ENCODE measurements at regions not wholly inside any gene's neighbourhood (a gene's known extent, or its start where the extent isn't known, plus 50 kb on each side); places are given as distances from the start of the nearest gene placed in this dataset.

DNA sequence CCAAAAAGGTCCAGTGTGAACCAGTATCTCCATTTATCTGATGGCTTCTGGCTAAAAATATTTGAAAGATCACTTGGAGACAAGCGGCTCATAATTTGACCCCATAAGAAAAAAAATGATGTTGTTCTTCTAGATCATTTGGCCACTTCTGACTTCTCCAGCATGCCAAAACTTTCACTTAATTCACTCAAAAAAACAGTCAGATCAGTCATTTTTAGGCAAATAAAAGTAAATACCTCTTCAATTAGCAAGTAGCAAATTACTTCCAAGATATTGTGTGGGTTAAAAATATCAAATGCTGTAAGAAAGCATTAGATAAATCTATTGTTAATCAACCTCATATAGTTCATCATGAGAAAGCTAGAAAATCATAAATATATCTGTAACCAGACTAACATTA, 106.0 kb downstream of the ZC3H11B start:
- DNase-seq = no peak
- no peaks in the 10 kb centered on the region for H3K36me3 ChIP-seq (replicated peaks)
- no peaks in the 10 kb centered on the region for H3K27me3 ChIP-seq (replicated peaks)
- no peak overlapping the region for H3K4me3 ChIP-seq (ENCODE audit: low read depth, low read length)
- in situ Hi-C loops (cut with HindIII; ENCODE audit: low pct_ligation_motif_present, low sequenced_read_pairs) = no loop called here
- TF ChIP-seq, protein P1, sequence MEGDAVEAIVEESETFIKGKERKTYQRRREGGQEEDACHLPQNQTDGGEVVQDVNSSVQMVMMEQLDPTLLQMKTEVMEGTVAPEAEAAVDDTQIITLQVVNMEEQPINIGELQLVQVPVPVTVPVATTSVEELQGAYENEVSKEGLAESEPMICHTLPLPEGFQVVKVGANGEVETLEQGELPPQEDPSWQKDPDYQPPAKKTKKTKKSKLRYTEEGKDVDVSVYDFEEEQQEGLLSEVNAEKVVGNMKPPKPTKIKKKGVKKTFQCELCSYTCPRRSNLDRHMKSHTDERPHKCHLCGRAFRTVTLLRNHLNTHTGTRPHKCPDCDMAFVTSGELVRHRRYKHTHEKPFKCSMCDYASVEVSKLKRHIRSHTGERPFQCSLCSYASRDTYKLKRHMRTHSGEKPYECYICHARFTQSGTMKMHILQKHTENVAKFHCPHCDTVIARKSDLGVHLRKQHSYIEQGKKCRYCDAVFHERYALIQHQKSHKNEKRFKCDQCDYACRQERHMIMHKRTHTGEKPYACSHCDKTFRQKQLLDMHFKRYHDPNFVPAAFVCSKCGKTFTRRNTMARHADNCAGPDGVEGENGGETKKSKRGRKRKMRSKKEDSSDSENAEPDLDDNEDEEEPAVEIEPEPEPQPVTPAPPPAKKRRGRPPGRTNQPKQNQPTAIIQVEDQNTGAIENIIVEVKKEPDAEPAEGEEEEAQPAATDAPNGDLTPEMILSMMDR (IDR thresholded peaks at IDR 0.05; ENCODE audit: low read depth, low read length, missing control alignments) = no peak
- no peak overlapping the region for H3K27ac ChIP-seq

DNA sequence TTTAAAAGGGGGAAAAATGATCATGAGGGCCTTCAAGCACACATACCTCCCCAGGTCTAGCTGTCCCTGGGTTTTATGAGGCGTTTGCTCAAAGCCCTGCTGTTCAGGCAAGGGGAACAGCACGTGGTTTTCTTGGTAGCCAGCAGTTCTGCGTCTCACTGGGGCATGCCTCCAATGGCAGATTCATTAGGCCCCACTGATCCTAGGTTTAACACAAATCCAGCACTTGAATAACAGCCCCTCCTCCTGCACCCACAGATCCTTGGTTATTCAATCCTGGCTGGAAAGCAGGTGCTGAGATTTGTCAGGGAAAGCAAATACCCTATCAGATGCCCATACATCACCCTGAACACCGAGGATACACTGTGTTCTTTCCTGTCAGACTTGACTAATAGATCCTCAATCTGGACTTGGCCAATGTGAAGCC, 106.4 kb downstream of the ZC3H11B start:
- no peak for DNase-seq
- in situ Hi-C loops (cut with HindIII; ENCODE audit: low pct_ligation_motif_present, low sequenced_read_pairs) = no loop called here
- Histone ChIP-seq H3K27me3 (replicated peaks) (no peaks in the 10 kb centered on the region), H3K4me3 (ENCODE audit: low read depth, low read length) (no peak overlapping the region), H3K27ac (no peak overlapping the region), H3K36me3 (replicated peaks) (no peaks in the 10 kb centered on the region)
- TF ChIP-seq, protein P1 (IDR thresholded peaks at IDR 0.05; ENCODE audit: low read depth, low read length, missing control alignments) = no peak

DNA sequence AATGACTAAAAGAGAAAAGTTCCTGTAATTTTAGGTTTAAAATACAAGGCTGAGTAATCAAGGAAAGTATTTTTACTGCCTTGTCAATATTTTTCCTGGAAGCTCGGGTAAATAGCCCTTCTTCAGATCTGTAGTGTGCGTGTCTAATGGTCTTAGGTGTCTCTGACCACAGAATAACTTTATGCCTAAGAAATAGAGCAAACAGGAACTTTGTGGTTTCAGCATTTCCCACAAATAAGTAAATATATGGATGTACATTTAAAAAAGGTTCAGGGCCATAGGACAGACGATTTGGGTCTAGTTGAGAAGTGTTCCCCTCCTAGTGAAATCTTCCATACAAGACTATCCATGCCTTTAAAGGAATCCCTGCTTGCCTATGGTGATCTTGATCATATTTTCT, 107.0 kb downstream of the ZC3H11B start:
- Histone ChIP-seq H3K4me3 (ENCODE audit: low read depth, low read length) (no peak overlapping the region), H3K27ac (no peak overlapping the region), H3K27me3 (replicated peaks) (no peaks in the 10 kb centered on the region), H3K36me3 (replicated peaks) (no peaks in the 10 kb centered on the region)
- DNase-seq = no peak
- TF ChIP-seq, protein P1 (IDR thresholded peaks at IDR 0.05; ENCODE audit: low read depth, low read length, missing control alignments) = no peak
- in situ Hi-C loops (cut with HindIII; ENCODE audit: low pct_ligation_motif_present, low sequenced_read_pairs) = no loop called here

DNA sequence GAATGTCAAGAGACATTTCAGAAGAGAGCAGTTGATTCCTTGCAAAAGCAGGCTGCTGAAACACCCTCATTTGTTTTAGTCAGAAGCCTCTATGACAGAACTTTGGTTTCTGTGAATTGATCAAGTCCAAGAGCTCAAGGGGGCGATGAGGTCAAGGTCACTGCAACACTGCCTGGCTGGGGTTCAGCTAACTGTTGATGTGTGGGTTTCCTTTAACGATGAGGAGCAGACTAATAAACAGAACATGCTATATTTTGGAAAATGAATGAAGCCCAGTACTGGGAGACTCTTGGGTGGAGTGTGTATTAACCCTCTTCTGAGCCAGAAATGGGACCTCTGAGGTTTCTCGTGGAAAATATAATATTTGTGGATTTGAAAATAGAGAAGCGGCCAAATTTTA, 109.3 kb downstream of the ZC3H11B start:
- Histone ChIP-seq H3K27me3 (replicated peaks) (no peaks in the 10 kb centered on the region), H3K36me3 (replicated peaks) (no peaks in the 10 kb centered on the region), H3K27ac (no peak overlapping the region), H3K4me3 (ENCODE audit: low read depth, low read length) (no peak overlapping the region)
- DNase-seq = no peak
- TF ChIP-seq, protein P1 (IDR thresholded peaks at IDR 0.05; ENCODE audit: low read depth, low read length, missing control alignments) = no peak
- in situ Hi-C loops (cut with HindIII; ENCODE audit: low pct_ligation_motif_present, low sequenced_read_pairs) = no loop called here

DNA sequence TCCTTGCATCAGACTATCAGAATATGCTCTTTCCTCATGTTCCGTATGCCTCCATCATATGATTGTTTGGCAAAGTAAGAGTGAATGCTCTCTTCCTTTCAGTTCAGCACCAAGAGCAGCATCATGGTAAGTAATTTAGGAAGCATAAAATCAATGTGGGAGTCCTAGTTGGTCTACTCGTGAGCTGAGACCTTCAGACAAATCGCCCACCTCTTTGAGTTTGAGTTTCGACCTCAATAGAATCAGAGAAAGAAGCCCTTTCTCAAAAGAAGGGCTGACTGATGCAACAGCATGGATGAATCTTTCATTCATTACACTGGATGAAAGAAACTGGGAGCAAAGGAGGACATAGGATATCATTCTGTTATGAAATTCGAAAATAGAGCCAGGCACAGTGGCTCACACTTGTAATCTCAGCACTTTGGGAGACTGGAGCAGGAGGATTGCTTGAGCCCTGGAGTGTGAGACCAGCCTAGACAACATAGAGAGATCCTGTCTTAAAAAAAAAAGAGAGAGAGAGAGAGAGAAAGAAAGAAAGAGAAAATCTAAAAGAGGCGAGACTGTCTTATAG, 112.5 kb downstream of the ZC3H11B start:
- no peaks in the 10 kb centered on the region for H3K27me3 ChIP-seq (replicated peaks)
- no peak for DNase-seq
- TF ChIP-seq, protein P1 (IDR thresholded peaks at IDR 0.05; ENCODE audit: low read depth, low read length, missing control alignments) = no peak
- no peak overlapping the region for H3K4me3 ChIP-seq (ENCODE audit: low read depth, low read length)
- in situ Hi-C loops (cut with HindIII; ENCODE audit: low pct_ligation_motif_present, low sequenced_read_pairs) = no loop called here
- H3K27ac ChIP-seq = no peak overlapping the region
- no peaks in the 10 kb centered on the region for H3K36me3 ChIP-seq (replicated peaks)

DNA sequence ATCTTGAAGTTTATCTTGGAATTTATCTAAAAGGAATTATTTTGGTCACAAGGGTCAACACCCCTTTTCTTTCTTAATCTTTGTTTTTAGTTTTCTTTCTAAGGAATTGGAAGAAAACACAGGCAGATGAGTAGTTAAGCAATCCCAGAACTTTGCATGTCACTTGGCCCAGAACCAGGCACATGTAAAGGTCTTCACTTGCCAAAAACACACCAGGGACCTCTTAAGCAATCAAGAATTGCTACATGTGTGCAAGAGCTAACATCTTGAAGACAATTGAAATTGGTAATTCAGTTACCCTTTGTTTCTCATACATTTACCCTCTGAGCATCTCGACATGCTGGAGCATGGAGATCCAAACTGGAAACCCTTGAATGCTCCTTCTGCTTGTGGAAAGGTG, 114.2 kb downstream of the ZC3H11B start:
- TF ChIP-seq, protein P1 (IDR thresholded peaks at IDR 0.05; ENCODE audit: low read depth, low read length, missing control alignments) = no peak
- in situ Hi-C loops (cut with HindIII; ENCODE audit: low pct_ligation_motif_present, low sequenced_read_pairs) = no loop called here
- Histone ChIP-seq H3K4me3 (ENCODE audit: low read depth, low read length) (no peak overlapping the region), H3K36me3 (replicated peaks) (no peaks in the 10 kb centered on the region), H3K27ac (no peak overlapping the region), H3K27me3 (replicated peaks) (no peaks in the 10 kb centered on the region)
- DNase-seq = no peak
